ENCODE measurements at regions not wholly inside any gene's neighbourhood (a gene's known extent, or its start where the extent isn't known, plus 50 kb on each side); places are given as distances from the start of the nearest gene placed in this dataset.

GRCh38 chr11:119828819-119829218 lies 99.8 kb upstream of the NECTIN1 start:
- Histone ChIP-seq H3K27me3 (ENCODE audit: control insufficient read depth, insufficient read depth, low read length) (no peaks in the 10 kb centered on the region), H3K27ac (ENCODE audit: low read length) (no peak overlapping the region), H3K9me3 (ENCODE audit: control insufficient read depth, insufficient read depth, low read length) (no peaks in the 10 kb centered on the region), H3K4me1 (ENCODE audit: control insufficient read depth, insufficient read depth, low read length) (peaks cover 4% of the 10 kb centered on the region; the same call in 1 of the 2 replicates), H3K36me3 (ENCODE audit: control insufficient read depth, insufficient read depth, low read length) (no peaks in the 10 kb centered on the region), H3K4me3 (ENCODE audit: low read length) (no peak overlapping the region)
- WGBS (ENCODE audit: insufficient coverage, insufficient read length): no CpG with 5 or more reads among the region's 2 CpGs
- DNase-seq (ENCODE audit: low read depth, low spot score): no peak

DNA sequence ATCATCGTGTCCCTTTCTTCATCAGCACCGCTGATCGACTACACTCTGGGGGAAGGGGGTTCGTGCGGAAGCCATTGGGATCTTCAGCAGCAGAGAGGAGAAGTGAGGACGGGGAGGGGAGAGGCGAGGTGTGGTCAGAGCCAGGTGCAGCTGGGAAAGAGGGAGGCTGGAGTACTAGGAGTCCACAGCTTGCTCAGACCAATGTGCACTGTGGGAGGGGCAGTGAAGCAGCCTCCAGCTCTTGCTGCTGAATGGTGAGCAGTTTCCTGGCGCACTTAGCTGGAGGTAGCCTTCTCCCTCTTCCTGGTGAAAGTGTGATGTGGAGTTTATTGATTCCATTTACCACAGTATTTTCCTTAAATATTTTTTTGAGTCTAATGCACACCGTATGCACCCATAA lies 99.0 kb upstream of the NECTIN1 start:
- Histone ChIP-seq H3K27ac (ENCODE audit: low read length) (no peak overlapping the region), H3K4me3 (ENCODE audit: low read length) (no peak overlapping the region), H3K4me1 (ENCODE audit: control insufficient read depth, insufficient read depth, low read length) (peaks cover 4% of the 10 kb centered on the region; the same call in 1 of the 2 replicates), H3K27me3 (ENCODE audit: control insufficient read depth, insufficient read depth, low read length) (no peaks in the 10 kb centered on the region), H3K9me3 (ENCODE audit: control insufficient read depth, insufficient read depth, low read length) (no peaks in the 10 kb centered on the region), H3K36me3 (ENCODE audit: control insufficient read depth, insufficient read depth, low read length) (no peaks in the 10 kb centered on the region)
- DNase-seq (ENCODE audit: low read depth, low spot score): no peak
- no CpG with 5 or more reads among the region's 9 CpGs for WGBS (ENCODE audit: insufficient coverage, insufficient read length)

- WGBS (ENCODE audit: insufficient coverage, insufficient read length): no CpG with 5 or more reads among the region's 2 CpGs
- no peaks in the 10 kb centered on the region for H3K27me3 ChIP-seq (ENCODE audit: control insufficient read depth, insufficient read depth, low read length)
- no peaks in the 10 kb centered on the region for H3K9me3 ChIP-seq (ENCODE audit: control insufficient read depth, insufficient read depth, low read length)
- H3K36me3 ChIP-seq (ENCODE audit: control insufficient read depth, insufficient read depth, low read length): no peaks in the 10 kb centered on the region
- H3K4me3 ChIP-seq (ENCODE audit: low read length): no peak overlapping the region
- H3K4me1 ChIP-seq (ENCODE audit: control insufficient read depth, insufficient read depth, low read length): peaks cover 2% of the 10 kb centered on the region; the same call in 1 of the 2 replicates
- no peak overlapping the region for H3K27ac ChIP-seq (ENCODE audit: low read length)
- no peak for DNase-seq (ENCODE audit: low read depth, low spot score)
Measured at GRCh38 chr11:119827113-119827512, 98.1 kb upstream of the NECTIN1 start.

DNA sequence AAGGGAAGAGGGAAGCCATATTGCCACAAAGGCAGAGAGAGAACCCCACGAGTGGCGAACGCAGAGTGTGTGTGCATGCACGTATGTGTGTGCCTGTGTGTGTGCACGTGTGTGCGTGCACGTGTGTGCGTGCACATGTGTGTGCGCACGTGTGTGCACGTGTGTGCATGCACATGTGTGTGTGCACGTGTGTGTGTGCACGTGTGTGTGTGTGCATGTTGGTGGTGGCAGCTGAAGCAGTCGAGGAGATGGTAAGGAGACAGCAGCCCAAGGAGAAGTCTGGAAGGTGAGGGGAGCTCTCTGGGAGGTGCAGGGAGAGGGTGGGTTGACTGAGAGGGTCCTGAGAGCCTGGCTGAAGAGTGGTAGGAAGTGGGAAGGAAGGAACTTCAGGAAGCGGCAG lies 94.1 kb upstream of the NECTIN1 start:
- no peak for DNase-seq (ENCODE audit: low read depth, low spot score)
- no CpG with 5 or more reads among the region's 15 CpGs for WGBS (ENCODE audit: insufficient coverage, insufficient read length)
- H3K27me3 ChIP-seq (ENCODE audit: control insufficient read depth, insufficient read depth, low read length): no peaks in the 10 kb centered on the region
- H3K4me3 ChIP-seq (ENCODE audit: low read length): no peak overlapping the region
- H3K9me3 ChIP-seq (ENCODE audit: control insufficient read depth, insufficient read depth, low read length): no peaks in the 10 kb centered on the region
- H3K4me1 ChIP-seq (ENCODE audit: control insufficient read depth, insufficient read depth, low read length): no peaks in the 10 kb centered on the region
- H3K27ac ChIP-seq (ENCODE audit: low read length): no peak overlapping the region
- H3K36me3 ChIP-seq (ENCODE audit: control insufficient read depth, insufficient read depth, low read length): no peaks in the 10 kb centered on the region

- peaks cover 3% of the 10 kb centered on the region; the same call in 1 of the 2 replicates for H3K4me1 ChIP-seq (ENCODE audit: control insufficient read depth, insufficient read depth, low read length)
- H3K4me3 ChIP-seq (ENCODE audit: low read length): no peak overlapping the region
- DNase-seq (ENCODE audit: low read depth, low spot score): no peak
- H3K27ac ChIP-seq (ENCODE audit: low read length): no peak overlapping the region
- no peaks in the 10 kb centered on the region for H3K9me3 ChIP-seq (ENCODE audit: control insufficient read depth, insufficient read depth, low read length)
- no peaks in the 10 kb centered on the region for H3K27me3 ChIP-seq (ENCODE audit: control insufficient read depth, insufficient read depth, low read length)
- H3K36me3 ChIP-seq (ENCODE audit: control insufficient read depth, insufficient read depth, low read length): no peaks in the 10 kb centered on the region
- WGBS (ENCODE audit: insufficient coverage, insufficient read length): no CpG with 5 or more reads among the region's 2 CpGs
Measured at GRCh38 chr11:119816660-119817059, 87.7 kb upstream of the NECTIN1 start.

GRCh38 chr11:119814766-119815165 lies 85.8 kb upstream of the NECTIN1 start:
- DNase-seq (ENCODE audit: low read depth, low spot score): no peak
- Histone ChIP-seq H3K4me1 (ENCODE audit: control insufficient read depth, insufficient read depth, low read length) (peaks cover 3% of the 10 kb centered on the region; the same call in 1 of the 2 replicates), H3K4me3 (ENCODE audit: low read length) (no peak overlapping the region), H3K36me3 (ENCODE audit: control insufficient read depth, insufficient read depth, low read length) (no peaks in the 10 kb centered on the region), H3K27ac (ENCODE audit: low read length) (no peak overlapping the region), H3K27me3 (ENCODE audit: control insufficient read depth, insufficient read depth, low read length) (no peaks in the 10 kb centered on the region), H3K9me3 (ENCODE audit: control insufficient read depth, insufficient read depth, low read length) (no peaks in the 10 kb centered on the region)

GRCh38 chr11:119810478-119811232 lies 81.7 kb upstream of the NECTIN1 start:
- no CpG with 5 or more reads among the region's 14 CpGs for WGBS (ENCODE audit: insufficient coverage, insufficient read length)
- H3K27me3 ChIP-seq (ENCODE audit: control insufficient read depth, insufficient read depth, low read length): no peaks in the 10 kb centered on the region
- no peaks in the 10 kb centered on the region for H3K4me1 ChIP-seq (ENCODE audit: control insufficient read depth, insufficient read depth, low read length)
- H3K27ac ChIP-seq (ENCODE audit: low read length): no peak overlapping the region
- H3K9me3 ChIP-seq (ENCODE audit: control insufficient read depth, insufficient read depth, low read length): no peaks in the 10 kb centered on the region
- no peak overlapping the region for H3K4me3 ChIP-seq (ENCODE audit: low read length)
- H3K36me3 ChIP-seq (ENCODE audit: control insufficient read depth, insufficient read depth, low read length): no peaks in the 10 kb centered on the region
- no peak for DNase-seq (ENCODE audit: low read depth, low spot score)

DNA sequence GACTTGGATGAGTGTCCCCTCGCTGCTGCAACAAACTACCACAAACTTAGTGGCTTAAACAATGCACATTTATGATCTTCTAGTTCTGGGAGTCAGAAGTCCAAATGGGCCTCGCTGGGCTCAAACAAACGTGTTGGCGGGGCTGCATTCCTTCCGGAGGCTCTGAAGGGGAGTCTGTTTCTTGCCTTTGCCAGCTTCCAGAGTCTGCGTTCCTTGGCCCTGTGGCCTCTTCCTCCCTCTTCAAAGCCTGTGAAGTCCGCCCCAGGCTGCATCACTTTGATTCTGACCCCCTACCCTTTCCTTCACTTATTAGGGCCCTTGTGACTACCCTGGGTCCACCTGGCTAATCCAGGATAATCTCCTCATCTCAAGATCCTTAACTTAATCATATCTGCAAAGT lies 80.3 kb upstream of the NECTIN1 start:
- no peak overlapping the region for H3K4me3 ChIP-seq (ENCODE audit: low read length)
- no CpG with 5 or more reads among the region's 7 CpGs for WGBS (ENCODE audit: insufficient coverage, insufficient read length)
- H3K4me1 ChIP-seq (ENCODE audit: control insufficient read depth, insufficient read depth, low read length): no peaks in the 10 kb centered on the region
- no peaks in the 10 kb centered on the region for H3K27me3 ChIP-seq (ENCODE audit: control insufficient read depth, insufficient read depth, low read length)
- no peaks in the 10 kb centered on the region for H3K9me3 ChIP-seq (ENCODE audit: control insufficient read depth, insufficient read depth, low read length)
- H3K36me3 ChIP-seq (ENCODE audit: control insufficient read depth, insufficient read depth, low read length): no peaks in the 10 kb centered on the region
- no peak for DNase-seq (ENCODE audit: low read depth, low spot score)
- H3K27ac ChIP-seq (ENCODE audit: low read length): no peak overlapping the region

DNA sequence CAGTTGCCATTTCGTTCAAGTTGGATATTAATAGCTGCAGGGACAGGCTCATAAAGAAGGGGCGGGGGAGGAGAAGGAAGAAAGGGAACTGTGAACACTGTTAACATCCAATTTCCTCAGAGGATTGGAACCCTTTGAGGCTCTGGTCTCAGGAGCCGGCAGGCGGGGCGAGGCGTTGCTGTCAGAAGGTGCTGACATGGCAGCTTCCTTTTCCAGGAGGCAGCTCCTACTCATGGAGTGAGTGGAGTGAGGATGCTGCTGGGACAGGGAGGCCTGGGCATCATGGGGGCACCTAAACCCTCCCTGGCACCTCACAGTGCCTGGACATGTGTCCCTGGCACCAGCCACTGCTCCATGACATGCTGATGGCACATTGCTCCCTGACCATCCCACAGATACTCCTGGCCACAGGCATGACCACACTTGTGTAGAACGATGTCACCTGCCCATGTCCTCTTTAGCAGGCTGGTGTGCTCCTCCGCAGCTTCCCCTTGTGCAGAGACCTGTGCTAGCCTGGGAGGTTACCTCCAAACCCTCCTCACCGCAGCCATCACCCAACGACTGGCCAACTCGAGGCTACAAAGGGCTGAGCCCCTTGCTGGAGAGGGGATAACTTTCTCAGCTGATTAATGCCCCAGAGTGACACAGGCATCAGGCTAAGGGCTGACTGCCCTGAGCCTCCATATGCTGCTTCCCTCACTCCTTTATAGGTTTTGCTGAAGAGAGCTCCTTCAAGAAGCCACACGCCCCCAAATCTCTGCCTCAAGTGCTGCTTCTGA lies 79.6 kb upstream of the NECTIN1 start:
- Histone ChIP-seq H3K27ac (ENCODE audit: low read length) (no peak overlapping the region), H3K4me1 (ENCODE audit: control insufficient read depth, insufficient read depth, low read length) (no peaks in the 10 kb centered on the region), H3K9me3 (ENCODE audit: control insufficient read depth, insufficient read depth, low read length) (no peaks in the 10 kb centered on the region), H3K27me3 (ENCODE audit: control insufficient read depth, insufficient read depth, low read length) (no peaks in the 10 kb centered on the region), H3K4me3 (ENCODE audit: low read length) (no peak overlapping the region), H3K36me3 (ENCODE audit: control insufficient read depth, insufficient read depth, low read length) (no peaks in the 10 kb centered on the region)
- WGBS (ENCODE audit: insufficient coverage, insufficient read length): no CpG with 5 or more reads among the region's 12 CpGs
- no peak for DNase-seq (ENCODE audit: low read depth, low spot score)

- Histone ChIP-seq H3K4me3 (ENCODE audit: low read length) (no peak overlapping the region), H3K27ac (ENCODE audit: low read length) (no peak overlapping the region), H3K36me3 (ENCODE audit: control insufficient read depth, insufficient read depth, low read length) (no peaks in the 10 kb centered on the region), H3K27me3 (ENCODE audit: control insufficient read depth, insufficient read depth, low read length) (no peaks in the 10 kb centered on the region), H3K9me3 (ENCODE audit: control insufficient read depth, insufficient read depth, low read length) (no peaks in the 10 kb centered on the region), H3K4me1 (ENCODE audit: control insufficient read depth, insufficient read depth, low read length) (no peaks in the 10 kb centered on the region)
- no peak for DNase-seq (ENCODE audit: low read depth, low spot score)
- no CpG with 5 or more reads among the region's 3 CpGs for WGBS (ENCODE audit: insufficient coverage, insufficient read length)
Measured at GRCh38 chr11:119807841-119808240, 78.8 kb upstream of the NECTIN1 start.

All from iPS DF 6.9 (cell line).